ENCODE measurements at regions not wholly inside any gene's neighbourhood (a gene's known extent, or its start where the extent isn't known, plus 50 kb on each side); places are given as distances from the start of the nearest gene placed in this dataset.

GRCh38 chr12:24724814-24725213 is 224.1 kb downstream of the BCAT1 start:
- Histone ChIP-seq H3K9me3 (ENCODE audit: low read depth, low read length) (no peaks in the 10 kb centered on the region), H3K27ac (ENCODE audit: low read depth, low read length) (no peak overlapping the region), H3K4me2 (ENCODE audit: insufficient read depth, low read length) (no peak overlapping the region), H3K36me3 (ENCODE audit: insufficient read depth, low read length) (no peaks in the 10 kb centered on the region), H4K20me1 (ENCODE audit: insufficient read depth, low read length) (no peaks in the 10 kb centered on the region), H3K27me3 (ENCODE audit: insufficient read depth, low read length) (no peaks in the 10 kb centered on the region), H3K4me1 (ENCODE audit: insufficient read depth, low read length) (no peaks in the 10 kb centered on the region), H3K4me3 (ENCODE audit: insufficient read depth, low read length) (no peak overlapping the region), H3K79me2 (ENCODE audit: insufficient read depth, low read length) (no peaks in the 10 kb centered on the region), H2AFZ (ENCODE audit: low read length) (no peak overlapping the region)
- no peak for DNase-seq (ENCODE audit: insufficient read length, low spot score, missing footprints)
- TF ChIP-seq CTCF (IDR thresholded peaks at IDR 0.05; ENCODE audit: extremely low read depth, low read depth, low read length): no peak

GRCh38 chr12:24723759-24724158 is 225.1 kb downstream of the BCAT1 start:
- Histone ChIP-seq H4K20me1 (ENCODE audit: insufficient read depth, low read length) (no peaks in the 10 kb centered on the region), H3K79me2 (ENCODE audit: insufficient read depth, low read length) (no peaks in the 10 kb centered on the region), H2AFZ (ENCODE audit: low read length) (no peak overlapping the region), H3K4me1 (ENCODE audit: insufficient read depth, low read length) (peaks cover 8% of the 10 kb centered on the region), H3K9me3 (ENCODE audit: low read depth, low read length) (no peaks in the 10 kb centered on the region), H3K4me2 (ENCODE audit: insufficient read depth, low read length) (no peak overlapping the region), H3K27ac (ENCODE audit: low read depth, low read length) (no peak overlapping the region), H3K4me3 (ENCODE audit: insufficient read depth, low read length) (no peak overlapping the region), H3K27me3 (ENCODE audit: insufficient read depth, low read length) (no peaks in the 10 kb centered on the region), H3K36me3 (ENCODE audit: insufficient read depth, low read length) (no peaks in the 10 kb centered on the region)
- no peak for DNase-seq (ENCODE audit: insufficient read length, low spot score, missing footprints)
- TF ChIP-seq CTCF (IDR thresholded peaks at IDR 0.05; ENCODE audit: extremely low read depth, low read depth, low read length): no peak

- no peak for DNase-seq (ENCODE audit: insufficient read length, low spot score, missing footprints)
Observed at GRCh38 chr12:24721191-24721590, 227.7 kb downstream of the BCAT1 start.

GRCh38 chr12:24719293-24719721 is 229.6 kb downstream of the BCAT1 start:
- no peaks in the 10 kb centered on the region for H3K27me3 ChIP-seq (ENCODE audit: insufficient read depth, low read length)
- no peak for TF ChIP-seq CTCF (IDR thresholded peaks at IDR 0.05; ENCODE audit: extremely low read depth, low read depth, low read length)
- no peaks in the 10 kb centered on the region for H3K9me3 ChIP-seq (ENCODE audit: low read depth, low read length)
- H4K20me1 ChIP-seq (ENCODE audit: insufficient read depth, low read length): no peaks in the 10 kb centered on the region
- peaks cover 8% of the 10 kb centered on the region for H3K4me1 ChIP-seq (ENCODE audit: insufficient read depth, low read length)
- H3K27ac ChIP-seq (ENCODE audit: low read depth, low read length): no peak overlapping the region
- no peak overlapping the region for H2AFZ ChIP-seq (ENCODE audit: low read length)
- DNase-seq (ENCODE audit: insufficient read length, low spot score, missing footprints): peak; percentile 41
- H3K4me2 ChIP-seq (ENCODE audit: insufficient read depth, low read length): no peak overlapping the region
- H3K4me3 ChIP-seq (ENCODE audit: insufficient read depth, low read length): no peak overlapping the region
- H3K36me3 ChIP-seq (ENCODE audit: insufficient read depth, low read length): no peaks in the 10 kb centered on the region
- H3K79me2 ChIP-seq (ENCODE audit: insufficient read depth, low read length): no peaks in the 10 kb centered on the region

More at GRCh38 chr12:24721191-24721590, 227.7 kb downstream of the BCAT1 start:
- TF ChIP-seq CTCF (IDR thresholded peaks at IDR 0.05; ENCODE audit: extremely low read depth, low read depth, low read length): no peak
- no peaks in the 10 kb centered on the region for H3K9me3 ChIP-seq (ENCODE audit: low read depth, low read length)
- peaks cover 8% of the 10 kb centered on the region for H3K4me1 ChIP-seq (ENCODE audit: insufficient read depth, low read length)
- no peaks in the 10 kb centered on the region for H3K79me2 ChIP-seq (ENCODE audit: insufficient read depth, low read length)
- no peak overlapping the region for H3K4me2 ChIP-seq (ENCODE audit: insufficient read depth, low read length)
- no peaks in the 10 kb centered on the region for H3K27me3 ChIP-seq (ENCODE audit: insufficient read depth, low read length)
- no peak overlapping the region for H3K27ac ChIP-seq (ENCODE audit: low read depth, low read length)
- no peaks in the 10 kb centered on the region for H3K36me3 ChIP-seq (ENCODE audit: insufficient read depth, low read length)
- H4K20me1 ChIP-seq (ENCODE audit: insufficient read depth, low read length): no peaks in the 10 kb centered on the region
- no peak overlapping the region for H3K4me3 ChIP-seq (ENCODE audit: insufficient read depth, low read length)
- no peak overlapping the region for H2AFZ ChIP-seq (ENCODE audit: low read length)
